Urinary bladder (tissue), 3 donors: ENCODE measurements at regions not wholly inside any gene's neighbourhood (a gene's known extent, or its start where the extent isn't known, plus 50 kb on each side); places are given as distances from the start of the nearest gene placed in this dataset.
"Not testable (repeated sequence)": the region's sequence is repeated elsewhere in the genome, so short reads cannot be mapped to it uniquely, and the experiment has no call there.

ENCODE experiments used
- DNase-seq: peaks from one replicate; pipeline ENCODE4 v3.0.0-alpha.2; 2015; ENCODE audit errors: extremely low spot score
- H3K27ac ChIP-seq: one replicate; pipeline ENCODE4 v1.5.1; 2013; ENCODE audit warnings: low read depth, mild to moderate bottlenecking, moderate library complexity
- H3K36me3 ChIP-seq: one replicate; pipeline ENCODE4 v1.6.1; 2013; ENCODE audit warnings: mild to moderate bottlenecking, moderate library complexity; ENCODE audit not compliant: insufficient read depth
- H3K4me1 ChIP-seq: one replicate; pipeline ENCODE4 v1.6.1; 2013; ENCODE audit warnings: mild to moderate bottlenecking, moderate library complexity; ENCODE audit not compliant: insufficient read depth
- H3K4me3 ChIP-seq: one replicate; pipeline ENCODE4 v1.5.1; 2013; ENCODE audit warnings: low read depth, low read length
- WGBS: extraction: QIAGEN DNeasy Blood & Tissue Kit; methylation state at CpG from one replicate; pipeline ENCODE4 v1.1.7; 2013; 5-methylcytosine and 5-hydroxymethylcytosine counted together
- donor health status: healthy with polysubstance abuse.
- donor health status: healthy.

DNA sequence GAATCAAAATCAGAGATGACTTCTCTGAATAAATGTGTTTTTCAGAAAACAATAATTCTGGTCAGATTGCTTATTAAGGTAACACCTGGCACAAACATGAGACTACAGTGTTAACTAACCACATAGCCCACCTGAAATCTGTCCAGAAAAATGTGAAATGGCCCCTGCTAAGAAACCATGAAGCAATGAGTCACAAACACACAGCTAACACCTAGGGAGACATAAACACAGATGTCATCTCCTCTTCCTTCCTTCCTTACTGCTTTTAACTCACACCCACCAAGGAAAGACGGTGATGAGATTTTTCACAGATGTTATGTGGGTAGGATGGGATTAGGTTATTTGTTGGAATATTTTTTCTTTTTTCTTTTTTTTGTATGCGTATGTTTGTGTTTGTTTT is 315.0 kb upstream of the STAC start:
- Histone ChIP-seq H3K4me1 (no peaks in the 10 kb centered on the region), H3K36me3 (no peaks in the 10 kb centered on the region), H3K4me3 (no peak overlapping the region), H3K27ac (no peak overlapping the region)
- 62% methylated on average over 2 of the region's 2 CpGs for WGBS
- DNase-seq, result no peak

DNA sequence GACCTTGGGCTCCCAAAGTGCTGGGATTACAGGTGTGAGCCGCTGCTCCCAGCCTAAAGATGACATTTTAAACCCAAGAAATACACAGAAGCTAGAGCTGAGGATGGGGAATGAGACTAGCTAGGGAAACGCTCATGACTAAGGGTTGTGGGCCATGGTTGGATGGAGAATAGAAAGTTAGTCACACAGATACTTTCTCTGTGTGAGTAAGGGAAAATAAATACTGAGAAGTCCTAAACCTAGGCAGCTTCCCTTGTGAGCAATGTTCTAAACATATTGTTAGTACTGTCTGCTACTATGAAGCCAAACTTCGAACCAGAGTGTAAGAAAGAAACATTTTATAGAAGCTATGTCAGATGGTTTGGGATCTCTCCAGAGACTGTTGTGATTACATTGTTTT is 304.8 kb upstream of the STAC start:
- H3K36me3 ChIP-seq, result no peaks in the 10 kb centered on the region
- H3K4me3 ChIP-seq, result no peak overlapping the region
- WGBS, result 74% methylated on average over 3 of the region's 3 CpGs
- DNase-seq, result no peak
- no peaks in the 10 kb centered on the region for H3K4me1 ChIP-seq
- H3K27ac ChIP-seq, result no peak overlapping the region

GRCh38 chr3:36077320-36077719 is 303.0 kb upstream of the STAC start:
- no peaks in the 10 kb centered on the region for H3K36me3 ChIP-seq
- WGBS, result 83% methylated on average over 5 of the region's 5 CpGs
- no peaks in the 10 kb centered on the region for H3K4me1 ChIP-seq
- no peak for DNase-seq
- no peak overlapping the region for H3K27ac ChIP-seq
- no peak overlapping the region for H3K4me3 ChIP-seq

GRCh38 chr3:36082958-36083357 is 297.3 kb upstream of the STAC start:
- H3K4me3 ChIP-seq, H3K4me1 ChIP-seq, H3K27ac ChIP-seq, H3K36me3 ChIP-seq, DNase-seq: not testable (repeated sequence)
- WGBS, result 96% methylated on average over 12 of the region's 12 CpGs

DNA sequence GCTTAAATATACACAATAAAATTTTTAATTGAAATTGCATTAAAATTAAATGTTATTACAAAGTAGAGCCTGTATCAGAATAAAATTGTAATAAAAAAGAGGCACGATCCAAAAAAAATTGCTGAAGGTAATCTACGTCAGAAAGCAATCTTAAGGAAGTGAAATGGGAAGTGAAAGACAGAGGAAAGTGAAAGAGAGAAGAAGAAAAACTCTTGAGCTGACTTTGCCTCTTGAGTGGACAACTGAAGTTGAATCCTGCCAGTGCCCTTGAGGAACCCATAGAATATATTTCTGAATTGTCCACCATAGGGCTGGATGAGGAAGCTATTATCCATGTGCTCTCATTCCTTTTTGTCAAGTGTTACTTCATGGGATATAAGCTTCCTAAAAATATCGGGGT is 285.1 kb upstream of the STAC start:
- H3K4me1 ChIP-seq, result no peaks in the 10 kb centered on the region
- no peaks in the 10 kb centered on the region for H3K36me3 ChIP-seq
- no peak overlapping the region for H3K4me3 ChIP-seq
- 84% methylated on average over 3 of the region's 3 CpGs for WGBS
- H3K27ac ChIP-seq, result no peak overlapping the region
- no peak for DNase-seq

GRCh38 chr3:36097209-36097608 is 283.1 kb upstream of the STAC start:
- 71% methylated on average over 2 of the region's 2 CpGs for WGBS
- H3K4me1 ChIP-seq, result no peaks in the 10 kb centered on the region
- H3K4me3 ChIP-seq, result no peak overlapping the region
- H3K27ac ChIP-seq, result no peak overlapping the region
- DNase-seq, result no peak
- H3K36me3 ChIP-seq, result no peaks in the 10 kb centered on the region

- no peak for DNase-seq
- Histone ChIP-seq H3K27ac (no peak overlapping the region), H3K36me3 (no peaks in the 10 kb centered on the region), H3K4me1 (no peaks in the 10 kb centered on the region), H3K4me3 (no peak overlapping the region)
Observed at GRCh38 chr3:36114353-36114752, 266.0 kb upstream of the STAC start.

DNA sequence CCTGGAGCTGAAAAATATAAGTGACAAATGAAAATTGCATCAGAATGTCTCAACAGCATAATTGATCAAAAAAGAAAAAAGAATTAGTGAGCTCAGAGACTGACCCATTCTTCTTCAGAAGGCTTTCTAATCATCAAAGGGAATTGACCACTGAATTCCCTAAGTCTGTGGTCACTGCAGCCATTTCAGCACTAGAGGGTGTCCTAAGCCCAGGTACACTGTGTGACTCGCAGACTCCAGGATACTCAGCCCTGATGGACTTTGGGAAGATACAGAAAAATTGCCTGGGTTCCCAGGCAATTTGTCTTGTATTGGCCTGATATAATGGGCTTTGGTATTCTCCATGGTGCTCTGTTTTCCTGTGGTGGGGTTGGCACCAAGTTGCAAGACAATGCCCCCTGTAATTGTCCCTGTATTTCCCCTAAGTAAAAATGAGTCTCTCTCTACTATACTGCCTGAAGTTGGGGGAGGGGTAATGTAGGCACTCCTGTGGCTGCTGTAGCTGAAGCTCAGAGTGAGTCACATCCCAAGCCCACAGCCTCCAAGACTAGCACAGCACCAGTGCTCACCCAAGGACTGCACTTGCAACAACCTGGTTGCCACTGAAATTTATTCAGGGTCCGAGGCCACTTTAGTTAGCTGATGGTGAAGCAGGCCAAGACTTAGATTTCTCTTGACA is 256.0 kb upstream of the STAC start:
- Histone ChIP-seq H3K4me1 (no peaks in the 10 kb centered on the region), H3K4me3 (no peak overlapping the region), H3K27ac (no peak overlapping the region), H3K36me3 (no peaks in the 10 kb centered on the region)
- 59% methylated on average over 2 of the region's 2 CpGs for WGBS
- DNase-seq, result no peak

- WGBS, result 94% methylated on average over 2 of the region's 2 CpGs
- no peaks in the 10 kb centered on the region for H3K4me1 ChIP-seq
- H3K4me3 ChIP-seq, result no peak overlapping the region
- H3K27ac ChIP-seq, result no peak overlapping the region
- DNase-seq, result no peak
- H3K36me3 ChIP-seq, result no peaks in the 10 kb centered on the region
Observed at GRCh38 chr3:36132214-36132613, 248.1 kb upstream of the STAC start.

- H3K36me3 ChIP-seq, result no peaks in the 10 kb centered on the region
- no peak for DNase-seq
- no peak overlapping the region for H3K27ac ChIP-seq
Observed at GRCh38 chr3:36135863-36136262, 244.4 kb upstream of the STAC start.

DNA sequence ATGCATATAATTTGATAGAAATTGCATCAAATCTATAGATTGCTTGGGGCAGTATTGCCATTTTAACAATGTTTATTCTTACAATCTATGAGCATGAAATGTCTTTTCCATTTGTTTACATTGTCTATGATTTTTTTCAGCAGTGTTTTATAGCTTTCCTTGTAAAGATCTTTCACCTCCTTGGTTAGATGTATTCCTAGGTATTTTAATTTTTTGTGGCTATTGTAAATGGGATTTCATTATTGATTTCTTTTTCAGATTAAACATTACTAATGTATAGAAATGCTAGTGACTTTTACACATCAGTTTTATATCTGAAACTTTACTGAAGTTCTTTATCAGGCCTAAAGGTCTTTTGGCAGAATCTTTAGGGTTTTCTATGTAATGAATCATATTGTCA is 237.6 kb upstream of the STAC start:
- Histone ChIP-seq H3K27ac (no peak overlapping the region), H3K4me3 (no peak overlapping the region)

More at GRCh38 chr3:36135863-36136262, 244.4 kb upstream of the STAC start:
- H3K4me3 ChIP-seq, result no peak overlapping the region
- H3K4me1 ChIP-seq, result no peaks in the 10 kb centered on the region

DNA sequence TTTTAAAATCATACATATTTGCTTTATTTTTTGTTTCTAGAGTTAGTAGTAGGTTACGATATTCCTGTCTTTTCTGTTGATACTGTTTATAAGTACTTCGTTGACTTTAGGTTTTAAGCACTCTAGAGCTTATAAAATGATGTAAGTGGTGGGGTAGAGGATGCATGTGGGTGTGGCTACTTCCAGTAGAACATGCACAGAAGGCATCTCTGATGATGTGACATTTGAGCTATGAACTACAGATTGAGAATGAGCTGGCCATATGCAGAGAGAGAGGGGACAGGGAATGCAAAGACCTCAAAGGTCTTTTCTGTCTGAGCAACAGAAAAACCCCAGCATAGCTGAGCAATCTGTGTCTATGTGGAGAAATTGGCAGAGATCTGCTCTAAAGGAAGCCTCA is 233.9 kb upstream of the STAC start:
- H3K27ac ChIP-seq, result no peak overlapping the region
- H3K4me3 ChIP-seq, result no peak overlapping the region
- 70% methylated on average over 2 of the region's 2 CpGs for WGBS
- H3K36me3 ChIP-seq, result no peaks in the 10 kb centered on the region
- H3K4me1 ChIP-seq, result no peaks in the 10 kb centered on the region
- no peak for DNase-seq

More for the DNA sequence above, 237.6 kb upstream of the STAC start:
- no peaks in the 10 kb centered on the region for H3K36me3 ChIP-seq
- H3K4me1 ChIP-seq, result no peaks in the 10 kb centered on the region
- DNase-seq, result no peak

GRCh38 chr3:36147934-36148558 is 232.3 kb upstream of the STAC start:
- no peak overlapping the region for H3K4me3 ChIP-seq
- no peak for DNase-seq
- H3K36me3 ChIP-seq, result no peaks in the 10 kb centered on the region
- no peak overlapping the region for H3K27ac ChIP-seq
- 85% methylated on average over 11 of the region's 11 CpGs for WGBS
- H3K4me1 ChIP-seq, result no peaks in the 10 kb centered on the region

- no peak for DNase-seq
- H3K36me3 ChIP-seq, result no peaks in the 10 kb centered on the region
Observed at GRCh38 chr3:36149447-36149865, 230.8 kb upstream of the STAC start.

DNA sequence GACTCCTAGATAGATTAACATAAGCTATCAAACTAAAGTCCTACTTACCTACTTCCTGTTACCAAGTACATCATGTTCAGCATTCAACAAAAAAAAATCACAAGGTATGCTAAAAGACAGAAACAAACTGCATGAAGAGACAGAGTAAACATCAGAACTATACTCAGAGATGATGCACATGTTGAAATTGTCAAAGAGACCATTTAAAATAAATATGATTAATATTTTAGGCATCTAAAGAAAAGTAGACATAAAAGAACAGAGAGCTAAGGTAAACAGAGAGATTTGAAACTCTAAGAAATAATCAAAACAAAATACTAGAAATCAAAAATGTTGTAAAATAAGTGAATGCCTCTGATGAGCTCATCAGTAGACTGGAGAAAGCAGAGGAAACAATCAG is 224.8 kb upstream of the STAC start:
- Histone ChIP-seq H3K4me1 (no peaks in the 10 kb centered on the region), H3K36me3 (no peaks in the 10 kb centered on the region), H3K27ac (no peak overlapping the region), H3K4me3 (no peak overlapping the region)
- no peak for DNase-seq

More at GRCh38 chr3:36149447-36149865, 230.8 kb upstream of the STAC start:
- H3K4me3 ChIP-seq, result no peak overlapping the region
- no peak overlapping the region for H3K27ac ChIP-seq
- H3K4me1 ChIP-seq, result no peaks in the 10 kb centered on the region
